ENCODE measurements at regions not wholly inside any gene's neighbourhood (a gene's known extent, or its start where the extent isn't known, plus 50 kb on each side); places are given as distances from the start of the nearest gene placed in this dataset.

DNA sequence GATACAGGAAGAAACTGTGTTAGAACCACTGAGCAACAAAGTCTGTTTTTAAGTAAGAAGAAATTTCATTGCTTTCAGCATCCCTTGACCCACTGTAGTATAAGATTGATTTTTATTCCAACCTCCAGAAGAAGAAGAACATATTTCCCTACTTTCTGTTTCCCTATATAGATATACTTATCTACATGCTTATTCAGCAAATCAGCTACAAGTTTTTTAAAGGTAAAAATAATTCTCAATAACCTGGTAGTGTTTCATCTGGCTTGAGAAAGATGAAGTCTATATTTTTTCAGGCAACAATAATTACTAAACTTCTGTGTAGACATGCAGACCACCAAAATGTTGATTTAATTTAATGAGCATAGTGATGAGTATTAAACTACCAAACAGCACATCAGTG lies 201.0 kb downstream of the OSTF1 start:
- Histone ChIP-seq H3K27me3 (ENCODE audit: insufficient read depth, low read length) (no peaks in the 10 kb centered on the region), H2BK20ac (ENCODE audit: low read depth, low read length, poor library complexity, severe bottlenecking) (no peak overlapping the region), H2BK12ac (ENCODE audit: insufficient read length, low read depth, low read length) (no peak overlapping the region), H3K9me3 (ENCODE audit: control insufficient read depth, low read depth, low read length) (no peaks in the 10 kb centered on the region), H3K56ac (ENCODE audit: insufficient read length, low read depth, low read length) (no peak overlapping the region), H2AK5ac (ENCODE audit: insufficient read length, low read length) (no peak overlapping the region), H3K4ac (ENCODE audit: low read depth, low read length) (no peak overlapping the region), H2BK5ac (ENCODE audit: insufficient read length, low read length) (no peak overlapping the region), H3K9ac (ENCODE audit: extremely low read depth, insufficient read length, low read length) (no peak overlapping the region), H3T11ph (ENCODE audit: low read length) (no peak overlapping the region), H3K4me1 (ENCODE audit: insufficient read depth, low read length) (no peaks in the 10 kb centered on the region), H3K79me2 (ENCODE audit: insufficient read depth, low read length) (no peaks in the 10 kb centered on the region), H2AFZ (ENCODE audit: low read length) (no peak overlapping the region), H2BK15ac (ENCODE audit: low read depth, low read length) (no peak overlapping the region), H4K5ac (ENCODE audit: insufficient read length, low read depth, low read length) (no peak overlapping the region), H3K14ac (ENCODE audit: insufficient read depth, low read length) (no peak overlapping the region), H4K91ac (ENCODE audit: insufficient read length, low read depth, low read length) (no peak overlapping the region), H3K79me1 (ENCODE audit: insufficient read depth, low read depth, low read length, poor library complexity, severe bottlenecking) (no peaks in the 10 kb centered on the region), H4K20me1 (ENCODE audit: control insufficient read depth, insufficient read depth, insufficient read length) (no peaks in the 10 kb centered on the region), H2BK120ac (ENCODE audit: low read depth, low read length, poor library complexity, severe bottlenecking) (no peak overlapping the region), H3K23me2 (ENCODE audit: insufficient read length, low read depth, low read length, poor library complexity, severe bottlenecking) (no peaks in the 10 kb centered on the region), H4K8ac (replicated peaks; ENCODE audit: insufficient read length, low read depth, low read length) (no peak overlapping the region), H3K4me2 (ENCODE audit: insufficient read depth, insufficient read length, low read length) (no peak overlapping the region), H3K18ac (ENCODE audit: insufficient read length, low read depth, low read length) (no peak overlapping the region), H3K23ac (ENCODE audit: insufficient read length, low read depth, low read length) (no peak overlapping the region), H3K27ac (ENCODE audit: insufficient read length, low read depth, low read length) (no peak overlapping the region)
- H3K4me3 Mint-ChIP-seq: no peak overlapping the region
- DNase-seq: no peak
- no peaks in the 10 kb centered on the region for H3K4me1 Mint-ChIP-seq
- TF ChIP-seq, protein P1, sequence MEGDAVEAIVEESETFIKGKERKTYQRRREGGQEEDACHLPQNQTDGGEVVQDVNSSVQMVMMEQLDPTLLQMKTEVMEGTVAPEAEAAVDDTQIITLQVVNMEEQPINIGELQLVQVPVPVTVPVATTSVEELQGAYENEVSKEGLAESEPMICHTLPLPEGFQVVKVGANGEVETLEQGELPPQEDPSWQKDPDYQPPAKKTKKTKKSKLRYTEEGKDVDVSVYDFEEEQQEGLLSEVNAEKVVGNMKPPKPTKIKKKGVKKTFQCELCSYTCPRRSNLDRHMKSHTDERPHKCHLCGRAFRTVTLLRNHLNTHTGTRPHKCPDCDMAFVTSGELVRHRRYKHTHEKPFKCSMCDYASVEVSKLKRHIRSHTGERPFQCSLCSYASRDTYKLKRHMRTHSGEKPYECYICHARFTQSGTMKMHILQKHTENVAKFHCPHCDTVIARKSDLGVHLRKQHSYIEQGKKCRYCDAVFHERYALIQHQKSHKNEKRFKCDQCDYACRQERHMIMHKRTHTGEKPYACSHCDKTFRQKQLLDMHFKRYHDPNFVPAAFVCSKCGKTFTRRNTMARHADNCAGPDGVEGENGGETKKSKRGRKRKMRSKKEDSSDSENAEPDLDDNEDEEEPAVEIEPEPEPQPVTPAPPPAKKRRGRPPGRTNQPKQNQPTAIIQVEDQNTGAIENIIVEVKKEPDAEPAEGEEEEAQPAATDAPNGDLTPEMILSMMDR (conservative IDR thresholded peaks at IDR 0.05): no peak
- no peaks in the 10 kb centered on the region; the same call in 1 of the 2 replicates for H3K27me3 Mint-ChIP-seq (ENCODE audit: low read depth)
- H3K36me3 Mint-ChIP-seq (ENCODE audit: insufficient read depth in 1 of 3, low read depth in 3 of 3): peaks cover 0 to 6% (median 3%) of the 10 kb centered on the region in 3 experiments; a peak in 4 of 7 replicates
- H3K27ac Mint-ChIP-seq: no peak overlapping the region
- H3K9me3 Mint-ChIP-seq: peaks cover 5 to 21% of the 10 kb centered on the region in 2 experiments; a peak in 4 of 5 replicates

Measured in H9 (cell line).